ENCODE measurements at regions not wholly inside any gene's neighbourhood (a gene's known extent, or its start where the extent isn't known, plus 50 kb on each side); places are given as distances from the start of the nearest gene placed in this dataset.
"Not testable (repeated sequence)": the region's sequence is repeated elsewhere in the genome, so short reads cannot be mapped to it uniquely, and the experiment has no call there.

DNA sequence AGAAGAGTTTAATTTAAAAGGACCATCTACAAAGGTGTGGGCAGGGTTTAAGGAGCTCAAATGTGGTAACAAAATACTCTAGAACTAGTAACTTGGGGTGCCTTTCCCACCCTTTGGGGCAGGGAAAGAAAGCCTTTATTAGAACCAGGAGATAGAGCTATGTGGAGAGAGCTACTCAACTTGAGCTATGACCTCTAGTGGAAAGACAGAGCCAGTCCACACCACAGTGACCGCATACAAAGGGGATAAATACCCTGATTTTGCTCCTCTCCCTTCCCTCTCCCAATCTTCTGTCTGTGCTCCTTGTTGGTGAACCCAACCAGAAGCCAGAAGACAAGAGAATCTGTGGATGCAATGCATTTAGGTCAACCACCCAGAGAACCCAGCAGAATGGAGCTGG, 54.4 kb upstream of the JAK1 start:
- DNase-seq, result no peak

DNA sequence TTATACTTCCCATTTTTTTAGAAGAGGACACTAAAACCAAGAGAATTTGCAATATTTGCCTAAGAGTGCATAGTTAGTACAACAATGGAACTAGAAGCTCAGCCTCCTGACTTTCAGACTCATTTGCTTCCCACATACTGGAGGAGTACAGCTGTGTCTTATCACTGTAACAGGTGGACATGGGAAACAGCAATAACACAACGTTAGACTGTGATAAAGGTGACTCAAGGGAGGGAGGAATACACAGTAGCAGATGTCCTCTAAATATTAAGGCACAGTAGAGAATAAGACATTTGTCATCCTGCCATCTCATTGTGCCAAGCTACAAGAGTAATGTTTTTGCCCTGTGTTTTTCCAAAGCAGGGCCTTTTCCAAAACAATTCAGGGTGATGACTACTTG, 55.4 kb upstream of the JAK1 start:
- DNase-seq, result no peak

DNA sequence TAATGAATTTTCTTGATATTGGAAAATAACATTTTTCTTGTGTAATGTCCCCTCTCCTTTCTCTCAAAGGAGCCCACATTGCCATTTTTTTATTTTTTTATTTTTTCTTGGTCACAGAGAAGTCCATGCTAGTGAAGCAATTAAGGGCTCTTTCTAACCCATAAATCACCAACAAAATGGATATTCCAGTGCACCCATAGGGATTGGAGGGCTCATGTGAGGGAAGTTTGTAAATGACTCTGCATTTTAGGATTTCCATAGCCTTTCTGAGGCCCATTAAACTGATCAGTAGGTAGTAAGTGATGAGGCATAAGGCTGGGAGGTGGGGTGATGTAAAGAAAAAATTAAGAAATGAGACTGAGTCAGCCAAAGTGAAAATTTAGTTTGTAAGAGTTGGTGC, 55.9 kb upstream of the JAK1 start:
- no peak for DNase-seq

DNA sequence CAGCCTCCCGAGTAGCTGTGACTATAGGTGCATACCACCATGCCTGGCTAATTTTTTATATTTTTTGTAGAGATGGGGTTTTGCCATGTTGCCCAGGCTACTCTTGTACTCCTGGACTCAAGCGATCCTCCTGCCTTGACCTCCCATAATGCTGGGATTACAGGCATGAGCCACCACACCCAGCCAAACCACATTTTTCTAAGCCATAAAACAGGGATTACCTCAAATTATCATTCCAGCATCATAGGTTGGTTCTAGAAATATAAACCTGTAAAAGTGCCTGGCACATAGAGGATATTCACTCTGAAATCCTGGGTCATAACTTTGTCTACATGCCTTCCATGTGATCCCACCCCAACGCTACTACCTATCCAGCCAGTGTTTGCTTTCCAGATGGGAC, 59.4 kb upstream of the JAK1 start:
- no peak for DNase-seq

DNA sequence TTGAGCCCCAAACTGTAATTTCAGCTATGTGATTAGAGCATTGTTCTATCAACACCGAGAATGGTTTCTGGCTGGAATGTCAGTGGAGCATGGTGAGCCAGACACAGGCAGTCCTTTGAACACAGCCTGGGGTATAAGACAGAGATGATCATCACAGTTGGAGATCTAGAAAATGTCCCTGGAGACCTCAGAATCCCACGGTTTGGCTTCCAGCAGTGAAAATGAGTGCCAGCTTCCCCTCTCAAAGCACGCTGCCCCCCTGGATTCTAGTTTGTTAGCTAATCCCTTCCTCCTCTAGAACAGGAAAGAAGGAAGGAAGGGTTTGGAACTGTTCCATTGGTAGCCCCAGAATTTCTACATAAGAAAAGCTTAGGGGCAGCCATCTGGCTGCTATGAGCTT, 59.9 kb upstream of the JAK1 start:
- no peak for DNase-seq

DNA sequence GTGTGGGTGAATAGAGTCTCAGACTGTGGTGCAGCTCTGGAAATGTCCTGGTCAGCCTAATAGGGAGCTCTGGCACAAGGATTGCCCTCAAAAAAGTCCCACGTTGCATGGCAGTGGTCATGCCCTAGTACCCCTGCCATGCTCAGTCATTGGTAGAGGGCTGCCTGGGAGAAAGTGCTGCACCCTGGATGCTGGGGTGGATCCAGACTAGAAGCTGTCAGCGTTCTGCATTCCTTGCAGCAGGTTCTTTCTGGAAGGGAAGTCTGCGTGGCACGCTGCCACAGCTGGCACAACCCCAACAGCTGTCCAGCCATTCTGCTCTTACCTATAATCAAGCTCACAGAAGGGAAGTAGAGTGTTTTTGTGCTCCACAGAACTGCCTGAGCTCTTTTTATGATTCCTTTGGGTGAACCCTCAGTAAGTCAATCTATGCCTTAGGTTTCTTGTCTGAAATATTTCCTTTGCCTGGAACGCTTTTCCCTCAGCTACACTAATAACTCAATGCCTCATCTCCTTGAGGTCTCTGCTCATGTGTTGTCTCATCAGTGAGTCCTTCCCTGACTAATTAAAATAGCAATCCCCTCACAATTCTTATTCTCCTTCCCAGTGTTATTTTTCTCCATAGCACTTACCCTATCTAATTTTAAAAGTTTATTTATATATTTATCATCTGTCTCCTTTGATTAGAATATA, 61.5 kb upstream of the JAK1 start:
- DNase-seq, result no peak

DNA sequence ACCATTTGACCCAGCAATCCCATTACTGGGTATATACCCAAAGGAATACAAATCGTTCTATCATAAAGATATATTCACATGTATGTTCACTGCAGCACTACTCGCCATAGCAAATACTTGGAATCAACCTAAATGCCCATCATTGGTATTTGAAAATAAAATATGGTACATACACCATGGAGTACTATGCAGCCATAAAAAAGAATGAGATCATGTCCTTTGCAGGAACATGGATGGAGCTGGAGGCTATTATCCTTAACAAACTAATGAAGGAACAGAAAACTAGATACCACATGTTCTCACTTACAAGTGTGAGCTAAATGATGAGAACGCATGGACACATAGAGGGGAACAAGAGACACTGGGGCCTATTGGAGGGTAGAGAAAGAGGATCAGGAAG, 63.1 kb upstream of the JAK1 start:
- DNase-seq, result not testable (repeated sequence)

DNA sequence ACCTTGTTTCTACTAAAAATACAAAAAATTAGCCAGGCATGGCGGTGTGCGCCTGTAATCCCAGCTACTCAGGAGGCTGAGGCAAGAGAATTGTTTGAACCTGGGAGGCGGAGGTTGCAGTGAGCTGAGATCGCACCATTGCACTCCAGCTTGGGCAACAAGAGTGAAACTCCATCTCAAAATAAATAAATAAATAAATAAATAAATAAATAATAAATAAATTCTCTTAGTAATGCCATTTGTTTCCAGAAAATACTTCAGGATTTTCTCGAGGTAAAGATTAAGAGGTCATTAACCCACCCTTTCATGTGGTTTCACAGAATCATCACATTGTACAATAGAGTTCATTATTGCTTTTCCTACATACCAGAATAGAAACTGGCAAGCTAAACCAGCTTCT, 68.5 kb upstream of the JAK1 start:
- not testable (repeated sequence) for DNase-seq

DNA sequence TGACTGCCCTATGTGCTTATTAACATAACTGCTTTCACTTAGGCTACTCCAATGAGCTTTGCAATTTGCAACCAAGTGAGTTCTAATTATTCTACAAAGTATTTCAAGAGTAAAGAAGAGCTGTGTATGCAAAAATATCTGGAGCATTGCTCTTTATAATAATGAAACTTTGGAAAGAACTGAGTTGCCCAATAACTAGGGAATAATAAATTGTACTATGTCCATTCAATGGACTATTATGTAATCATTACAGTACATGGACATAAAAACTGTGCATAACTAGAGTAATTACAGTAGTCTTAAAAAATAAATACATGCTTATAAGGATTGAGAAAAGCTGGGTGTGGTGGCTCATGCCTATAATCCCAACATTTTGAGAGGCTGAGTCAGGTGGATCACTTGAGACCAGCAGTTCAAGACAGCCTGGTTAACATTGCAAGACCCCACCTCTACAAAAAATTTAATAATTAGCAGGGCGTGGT, 70.3 kb upstream of the JAK1 start:
- no peak for DNase-seq

DNA sequence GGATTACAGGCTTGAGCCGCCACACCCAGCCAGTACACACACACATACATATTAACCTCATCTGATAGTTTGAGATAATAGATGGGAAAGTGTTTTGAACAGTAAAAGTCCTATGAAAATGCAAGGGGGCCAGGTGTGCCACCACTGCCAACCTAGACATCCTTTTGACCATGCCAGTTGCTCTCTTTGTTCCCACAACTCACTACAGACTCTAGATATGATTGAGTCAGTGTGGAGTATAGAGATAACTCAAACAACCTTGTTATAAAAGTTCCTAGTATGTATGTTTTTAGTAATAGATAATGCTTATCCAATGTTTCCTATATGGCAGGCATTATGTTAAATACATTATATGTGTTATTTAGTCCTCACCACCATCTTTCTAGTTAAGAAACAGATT, 72.7 kb upstream of the JAK1 start:
- no peak for DNase-seq

DNA sequence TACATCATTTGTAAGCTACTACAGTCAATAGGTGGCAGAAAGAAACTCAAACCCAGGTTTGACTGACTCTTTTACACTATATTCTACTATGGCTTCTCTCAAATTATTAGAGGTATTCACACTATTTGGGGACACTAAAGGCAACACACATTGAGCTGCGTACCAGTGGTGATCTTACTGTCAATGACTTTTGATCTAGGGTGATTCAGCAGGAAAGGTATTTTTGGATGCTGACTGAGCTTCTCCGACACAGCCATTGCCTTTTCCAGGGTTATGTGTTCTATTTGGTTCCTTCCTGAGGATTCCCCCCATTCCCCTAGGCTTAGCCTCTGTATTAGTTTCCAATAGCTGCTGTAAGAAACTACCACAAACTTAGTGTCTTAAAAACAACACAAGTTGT, 73.2 kb upstream of the JAK1 start:
- DNase-seq, result no peak

DNA sequence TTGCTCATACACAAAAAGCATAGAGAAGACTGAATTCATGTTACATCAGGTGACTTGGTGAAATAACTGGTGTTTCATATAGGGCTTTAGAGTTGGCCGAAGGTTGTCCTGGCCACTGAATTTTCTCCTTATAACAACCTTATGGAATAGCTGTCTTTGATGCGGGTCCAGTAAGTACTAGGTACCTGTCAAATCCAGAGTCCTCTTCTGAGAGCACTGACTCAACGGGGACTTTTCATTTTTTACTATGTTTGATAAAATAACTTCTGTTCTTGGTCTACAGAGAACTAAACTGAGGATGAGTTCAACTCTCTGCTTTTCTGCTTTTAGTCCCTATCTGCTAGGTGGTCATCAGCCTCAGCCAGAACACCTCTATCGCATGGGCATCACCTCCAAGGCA, 76.1 kb upstream of the JAK1 start:
- DNase-seq, result no peak

DNA sequence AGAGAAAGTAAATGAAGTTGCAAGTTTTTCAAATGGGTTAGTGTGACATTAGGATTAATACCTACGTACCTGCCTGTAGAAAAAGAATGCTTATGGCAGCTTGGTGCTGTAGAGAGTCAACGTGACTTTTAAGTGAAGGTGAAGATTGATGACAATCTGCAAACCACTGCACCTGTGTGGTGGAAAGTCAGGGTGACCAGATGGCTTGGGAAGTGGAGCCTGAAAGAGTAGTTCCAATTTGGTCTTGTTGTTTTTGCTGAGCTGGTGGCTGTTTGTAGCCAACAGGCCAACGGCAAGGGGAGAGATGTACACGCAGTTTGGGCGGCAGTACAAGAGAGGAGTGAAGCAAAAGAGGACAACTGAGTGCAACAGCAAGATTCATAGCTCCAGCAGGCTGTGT, 78.1 kb upstream of the JAK1 start:
- DNase-seq, result no peak

DNA sequence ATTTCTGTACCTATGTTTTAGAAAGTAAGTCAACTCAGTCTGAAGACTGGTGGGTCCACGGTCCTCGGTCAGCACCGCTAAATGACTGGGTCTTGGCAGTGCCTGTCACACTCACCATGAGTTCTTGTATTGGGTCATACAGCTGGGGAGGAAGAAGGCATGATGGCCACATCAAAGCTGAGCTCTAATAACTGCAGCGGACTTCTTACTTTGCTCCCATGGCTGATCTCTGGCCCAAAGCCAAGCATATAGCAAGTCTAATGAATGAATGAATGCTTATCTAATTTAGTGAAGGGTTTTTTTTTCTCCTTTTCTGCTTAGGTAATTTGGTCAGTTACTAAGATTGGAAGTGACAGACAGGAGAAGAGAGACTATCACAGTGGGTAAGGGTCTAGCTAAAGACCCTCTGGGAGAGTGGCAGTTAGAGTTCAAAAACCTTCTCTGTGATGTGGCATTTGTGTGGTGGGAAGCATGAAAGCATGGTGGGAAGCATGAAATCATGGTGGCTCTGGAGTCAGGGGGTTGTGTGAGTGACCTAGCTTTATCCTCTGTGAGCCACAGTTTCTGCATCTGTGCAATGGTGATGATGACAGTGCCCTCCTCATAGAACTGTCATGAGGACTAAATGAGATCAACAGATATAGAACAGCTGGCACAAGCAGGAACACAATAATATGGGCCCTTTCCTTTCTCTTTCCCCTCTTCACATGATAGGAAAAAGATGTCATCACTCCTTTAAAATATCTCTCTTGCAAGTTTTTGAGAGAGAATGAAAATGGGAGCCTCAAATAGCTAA, 78.9 kb upstream of the JAK1 start:
- DNase-seq, result no peak

DNA sequence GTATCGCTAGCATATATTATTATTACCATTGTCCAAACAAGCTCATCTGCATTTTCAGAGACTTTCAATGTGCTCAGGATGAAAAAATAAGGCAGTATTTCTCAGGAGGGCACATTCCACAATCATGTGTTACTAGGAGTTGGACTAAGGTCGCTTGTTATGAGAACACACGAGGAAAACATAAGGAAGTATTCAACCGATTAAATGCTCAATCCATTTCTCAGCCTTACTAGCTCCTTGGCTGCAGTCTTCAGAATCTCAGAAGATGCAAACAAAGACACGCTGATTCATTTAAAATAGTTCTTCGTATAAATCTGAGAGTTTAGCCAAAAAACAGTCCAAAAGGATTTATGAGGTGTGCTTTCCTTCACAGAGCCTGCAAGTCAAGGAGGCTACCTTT, 82.0 kb upstream of the JAK1 start:
- DNase-seq, result no peak

DNA sequence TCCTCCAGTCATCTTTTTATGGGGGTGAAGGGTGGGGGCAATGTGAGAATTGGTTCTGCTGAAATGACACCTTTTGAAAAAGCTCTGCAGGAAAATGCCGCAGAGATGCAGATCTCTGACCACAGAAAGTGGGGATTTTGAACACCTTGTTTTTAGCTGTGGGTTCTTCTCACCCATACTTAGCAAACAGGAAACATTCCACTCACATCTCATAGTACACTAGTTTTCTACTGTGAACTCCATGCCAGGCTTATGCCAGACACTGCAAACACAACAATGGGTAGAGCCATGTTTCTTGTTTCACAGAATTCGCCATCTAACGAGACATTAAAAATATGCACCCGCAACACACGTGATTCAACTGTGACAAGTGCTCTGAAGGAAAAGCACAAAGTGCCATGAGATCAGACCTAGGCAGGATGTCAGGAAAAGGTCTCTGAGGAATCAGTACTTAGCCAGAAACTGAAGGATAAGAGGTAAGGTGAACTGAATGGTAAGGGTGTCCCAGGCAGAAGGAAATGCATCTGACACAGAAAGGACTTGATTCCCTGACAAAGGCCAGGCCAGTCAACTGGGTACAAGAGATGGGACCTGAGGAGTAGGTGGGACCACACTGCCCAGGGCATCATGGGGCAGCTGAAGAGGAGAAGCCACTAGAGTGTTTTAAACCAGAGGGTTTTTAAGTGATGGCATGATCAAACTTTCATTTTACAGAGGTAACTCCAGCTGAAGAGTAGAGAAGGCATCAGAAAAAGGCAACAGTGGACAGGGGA, 83.8 kb upstream of the JAK1 start:
- no peak for DNase-seq

DNA sequence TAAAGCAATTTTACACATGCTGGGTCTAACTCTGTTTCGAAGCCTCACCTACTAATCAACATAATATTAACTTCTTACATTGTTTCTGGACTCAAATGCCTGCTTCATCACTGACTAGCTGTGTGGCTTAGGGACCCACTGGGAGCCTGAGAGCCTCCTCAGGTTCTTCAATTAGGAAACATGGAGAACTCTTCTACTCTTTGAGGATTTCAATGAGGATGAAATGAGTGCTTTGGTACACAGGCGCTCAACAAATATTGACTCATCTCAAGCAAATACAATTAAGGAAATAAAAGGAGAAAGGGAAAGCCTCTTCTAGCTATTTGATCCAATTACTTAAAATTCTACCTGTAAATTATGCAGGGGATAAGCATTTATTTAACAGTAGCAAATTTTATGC, 84.4 kb upstream of the JAK1 start:
- no peak for DNase-seq

DNA sequence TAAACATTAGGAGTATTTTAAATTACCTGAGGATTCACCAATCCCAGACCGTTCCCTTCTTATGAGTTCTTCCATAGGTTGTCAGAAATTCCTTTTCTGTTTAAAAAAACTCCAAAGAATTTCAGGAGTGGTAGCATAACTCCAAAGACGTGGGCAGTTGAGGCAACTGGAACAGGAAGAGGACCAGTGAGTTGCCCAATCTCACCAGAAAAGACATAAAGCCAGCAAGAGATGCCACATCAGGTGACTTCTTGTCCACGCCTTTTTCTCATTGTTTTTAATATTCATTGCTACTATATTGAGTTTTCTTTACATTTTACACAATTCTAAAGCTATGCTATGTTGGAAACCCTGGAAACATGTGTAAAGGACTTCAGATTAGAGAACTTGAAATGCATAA, 88.1 kb upstream of the JAK1 start:
- DNase-seq, result no peak

DNA sequence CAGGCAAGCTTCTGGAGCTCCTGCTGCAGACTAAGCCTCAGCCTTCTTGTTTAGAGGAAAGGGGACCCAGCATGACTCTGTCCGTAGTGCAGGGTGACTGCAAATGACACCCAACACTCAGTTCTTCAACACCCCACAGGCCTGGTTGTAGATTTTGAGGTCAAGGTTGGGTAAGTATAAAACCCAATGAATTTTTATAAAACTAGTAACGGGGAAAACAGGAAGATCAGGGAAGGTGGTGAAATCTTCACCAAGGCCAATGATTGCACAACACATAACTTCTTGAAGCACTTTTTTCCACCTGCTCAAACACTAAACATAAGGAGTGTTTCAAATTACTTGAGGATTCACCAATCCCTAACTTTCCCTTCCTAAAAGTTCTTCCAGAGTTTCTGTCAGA, 89.4 kb upstream of the JAK1 start:
- no peak for DNase-seq

DNA sequence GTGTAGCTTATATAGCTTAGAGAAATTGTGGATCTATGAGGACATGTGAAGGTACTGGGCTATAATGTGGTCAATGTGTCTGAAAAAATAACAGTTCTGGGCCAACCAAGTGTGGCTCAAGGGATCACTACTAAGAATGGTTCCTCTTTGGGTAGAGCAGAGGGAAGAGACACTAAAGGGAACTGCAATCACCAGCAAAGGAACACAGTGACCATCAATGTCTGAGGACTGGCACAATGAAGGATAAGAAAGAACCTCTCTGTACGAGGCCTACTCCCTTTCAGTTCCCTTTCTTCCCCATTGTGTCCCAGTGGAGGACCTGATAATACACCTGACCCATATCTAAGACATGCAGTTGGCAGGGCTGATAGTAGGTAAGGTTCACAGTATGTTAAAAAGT, 89.9 kb upstream of the JAK1 start:
- no peak for DNase-seq

DNA sequence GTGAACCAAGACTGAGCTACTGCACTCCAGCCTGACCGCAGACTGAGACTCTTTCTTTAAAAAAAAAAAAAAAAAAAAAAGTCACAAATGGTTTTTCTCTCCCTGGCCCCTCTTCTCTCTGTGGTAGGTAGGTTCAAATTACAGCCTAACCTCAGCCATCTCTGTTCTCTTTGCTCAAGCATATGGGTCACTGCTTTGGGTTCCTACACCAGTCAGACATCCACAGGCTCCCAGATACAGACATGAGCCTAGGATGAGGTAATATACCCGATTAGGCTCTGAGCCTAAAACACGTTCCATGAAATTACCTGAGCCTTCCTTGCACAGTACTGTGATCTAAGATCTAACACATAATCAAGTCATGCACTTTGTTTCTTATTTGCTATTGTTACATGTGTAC, 90.5 kb upstream of the JAK1 start:
- no peak for DNase-seq

DNA sequence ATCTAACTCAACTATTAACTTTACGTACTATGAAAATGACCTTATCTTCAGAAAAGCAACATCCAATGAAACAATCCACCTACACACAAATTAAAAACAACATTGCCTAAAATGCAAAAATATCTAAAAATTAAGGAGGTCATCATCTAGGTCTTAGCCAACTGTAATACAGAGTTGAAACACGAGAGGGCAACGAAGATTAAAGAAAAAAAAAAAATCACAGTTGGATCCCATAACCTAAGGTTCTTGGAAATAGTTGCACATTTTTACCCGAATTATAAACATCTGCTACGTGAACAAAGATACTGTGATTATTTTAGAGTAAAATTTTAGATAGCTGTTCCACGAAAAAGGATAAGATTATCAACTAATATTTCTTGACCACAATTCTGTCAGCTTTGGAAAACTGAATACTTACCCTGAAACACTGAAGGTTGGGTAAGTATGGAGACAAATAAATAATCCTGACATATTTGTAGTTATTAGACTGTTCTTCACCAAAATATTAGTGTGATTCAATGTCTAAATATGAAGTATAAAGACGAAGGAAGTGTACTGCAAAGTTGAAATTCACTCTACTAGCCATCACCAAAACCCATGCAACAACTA, 88.0 kb upstream of the AK4 start:
- no peak for DNase-seq

DNA sequence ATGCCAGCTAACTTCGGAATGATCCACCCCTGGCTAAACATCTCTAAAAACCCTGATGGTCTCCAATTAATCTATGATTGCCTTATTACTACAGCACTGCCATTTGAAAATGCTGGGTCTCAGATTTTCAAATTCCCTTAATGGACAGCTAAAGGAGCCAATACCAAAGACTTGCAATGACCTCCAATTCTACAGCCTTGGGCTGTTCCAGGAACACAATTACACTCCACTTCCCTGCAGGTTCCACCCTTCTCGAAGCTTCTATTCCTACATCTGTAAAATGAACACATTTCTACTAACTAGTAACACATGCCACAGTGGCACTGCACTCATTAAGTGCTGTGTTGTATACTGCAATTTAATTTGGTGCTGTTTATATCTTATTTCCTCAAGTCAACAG, 85.7 kb upstream of the AK4 start:
- no peak for DNase-seq
